ENCODE measurements at regions not wholly inside any gene's neighbourhood (a gene's known extent, or its start where the extent isn't known, plus 50 kb on each side); places are given as distances from the start of the nearest gene placed in this dataset.

DNA sequence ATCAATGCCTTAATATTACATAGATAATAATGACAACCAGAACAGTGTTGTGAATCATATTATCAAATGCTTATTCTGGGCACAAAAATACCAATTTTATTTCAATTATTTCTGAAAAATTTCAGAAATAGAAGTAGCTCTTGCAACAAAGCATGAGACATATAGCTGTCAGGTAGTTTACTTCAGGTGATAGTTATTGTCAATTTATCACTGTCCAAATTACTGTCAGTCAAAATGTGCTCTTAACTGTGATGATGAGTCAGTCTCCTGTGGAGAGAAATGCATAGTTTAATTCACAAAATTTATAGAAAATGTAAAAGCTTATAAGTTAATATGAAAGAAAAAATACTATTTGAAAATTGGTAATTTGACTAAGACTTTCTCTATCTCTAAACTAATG lies 1078.4 kb upstream of the GBE1 start:
- intact Hi-C loops (cut with micrococcal nuclease): no loop called here
- Mint-ChIP-seq H3K4me1 (no peaks in the 10 kb centered on the region), H3K27me3 (no peaks in the 10 kb centered on the region), H3K27ac (no peak overlapping the region), H3K36me3 (ENCODE audit: low read depth) (no peaks in the 10 kb centered on the region), H3K4me3 (no peak overlapping the region), H3K9me3 (peaks cover 9% of the 10 kb centered on the region)
- no peak for ATAC-seq (ENCODE audit: low read depth)
- no peak for DNase-seq
- ChIA-PET POLR2A (no interaction called here), CTCF (no interaction called here)
- TF ChIP-seq, protein P1, sequence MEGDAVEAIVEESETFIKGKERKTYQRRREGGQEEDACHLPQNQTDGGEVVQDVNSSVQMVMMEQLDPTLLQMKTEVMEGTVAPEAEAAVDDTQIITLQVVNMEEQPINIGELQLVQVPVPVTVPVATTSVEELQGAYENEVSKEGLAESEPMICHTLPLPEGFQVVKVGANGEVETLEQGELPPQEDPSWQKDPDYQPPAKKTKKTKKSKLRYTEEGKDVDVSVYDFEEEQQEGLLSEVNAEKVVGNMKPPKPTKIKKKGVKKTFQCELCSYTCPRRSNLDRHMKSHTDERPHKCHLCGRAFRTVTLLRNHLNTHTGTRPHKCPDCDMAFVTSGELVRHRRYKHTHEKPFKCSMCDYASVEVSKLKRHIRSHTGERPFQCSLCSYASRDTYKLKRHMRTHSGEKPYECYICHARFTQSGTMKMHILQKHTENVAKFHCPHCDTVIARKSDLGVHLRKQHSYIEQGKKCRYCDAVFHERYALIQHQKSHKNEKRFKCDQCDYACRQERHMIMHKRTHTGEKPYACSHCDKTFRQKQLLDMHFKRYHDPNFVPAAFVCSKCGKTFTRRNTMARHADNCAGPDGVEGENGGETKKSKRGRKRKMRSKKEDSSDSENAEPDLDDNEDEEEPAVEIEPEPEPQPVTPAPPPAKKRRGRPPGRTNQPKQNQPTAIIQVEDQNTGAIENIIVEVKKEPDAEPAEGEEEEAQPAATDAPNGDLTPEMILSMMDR (IDR thresholded peaks at IDR 0.05): no peak

DNA sequence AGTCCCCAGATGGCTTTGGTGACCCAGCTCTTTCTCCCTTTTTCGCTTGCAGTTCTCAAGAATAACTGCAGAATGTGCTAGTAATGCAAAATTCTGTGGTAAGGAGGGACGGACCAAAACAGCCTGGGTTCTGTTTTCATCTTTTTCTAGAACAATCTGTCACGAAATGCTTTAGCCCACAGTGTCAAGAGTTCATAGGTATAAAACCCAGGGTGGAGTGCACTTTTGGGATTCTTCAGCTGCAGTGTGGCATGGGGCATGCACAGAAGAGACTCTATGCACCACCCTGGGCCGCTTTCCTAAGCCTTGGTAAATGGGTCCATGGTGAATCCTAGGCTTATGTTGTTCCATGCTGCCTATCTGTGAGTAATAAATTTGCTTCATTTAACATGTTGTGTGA lies 1072.7 kb upstream of the GBE1 start:
- POLR2A ChIA-PET: no interaction called here
- CTCF ChIA-PET: no interaction called here

DNA sequence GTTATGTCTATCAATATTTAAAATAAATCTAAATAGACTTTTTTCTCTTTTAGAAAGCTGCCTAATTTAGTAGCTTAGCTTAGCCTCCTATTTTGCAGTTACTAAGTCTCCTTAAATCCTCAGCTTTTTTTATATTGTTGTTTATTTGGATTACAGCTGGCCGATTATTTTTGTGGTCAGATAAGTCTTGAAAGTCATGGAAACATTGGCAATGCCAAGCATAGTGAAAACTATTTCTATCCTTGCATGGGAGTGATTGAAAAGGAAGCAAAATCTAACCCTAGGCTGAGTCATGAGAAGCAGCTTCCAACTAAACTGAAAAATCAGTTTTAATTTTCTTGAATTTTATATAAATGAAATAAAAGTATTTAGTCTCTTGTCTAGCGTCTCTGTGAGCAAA lies 1063.0 kb upstream of the GBE1 start:
- TF ChIP-seq, protein P1 (IDR thresholded peaks at IDR 0.05): no peak
- Mint-ChIP-seq H3K9me3 (peaks cover 3% of the 10 kb centered on the region), H3K36me3 (ENCODE audit: low read depth) (no peaks in the 10 kb centered on the region), H3K27me3 (no peaks in the 10 kb centered on the region), H3K27ac (no peak overlapping the region), H3K4me1 (no peaks in the 10 kb centered on the region), H3K4me3 (no peak overlapping the region)
- CTCF ChIA-PET: no interaction called here
- no peak for DNase-seq
- intact Hi-C loops (cut with micrococcal nuclease): no loop called here
- POLR2A ChIA-PET: no interaction called here
- ATAC-seq (ENCODE audit: low read depth): no peak

More for the DNA sequence above, 1072.7 kb upstream of the GBE1 start:
- Mint-ChIP-seq H3K36me3 (ENCODE audit: low read depth) (no peaks in the 10 kb centered on the region), H3K4me3 (no peak overlapping the region), H3K4me1 (no peaks in the 10 kb centered on the region), H3K27me3 (no peaks in the 10 kb centered on the region), H3K27ac (no peak overlapping the region), H3K9me3 (peaks cover 4% of the 10 kb centered on the region)
- intact Hi-C loops (cut with micrococcal nuclease): no loop called here
- TF ChIP-seq, protein P1 (IDR thresholded peaks at IDR 0.05): no peak
- DNase-seq (no peak), ATAC-seq (ENCODE audit: low read depth) (no peak)

DNA sequence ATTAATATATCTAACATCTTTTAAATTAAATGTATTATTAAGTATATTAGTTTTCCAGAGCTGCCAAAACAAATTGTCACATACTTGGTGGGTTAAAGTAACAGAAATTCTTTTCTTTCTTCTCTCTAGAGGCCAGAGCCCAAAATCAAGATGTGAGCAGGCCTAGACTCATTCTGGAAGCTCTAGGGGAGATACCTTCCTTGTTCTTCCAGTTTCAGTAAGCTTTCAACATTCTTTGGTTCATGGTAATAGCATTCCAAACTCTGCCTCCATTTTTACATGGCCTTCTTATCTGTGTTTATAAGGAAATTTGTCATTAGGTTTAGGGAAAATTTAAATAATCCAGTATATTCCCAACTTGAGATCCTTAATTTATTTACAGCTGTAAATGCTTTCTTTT lies 1054.6 kb upstream of the GBE1 start:
- no peaks in the 10 kb centered on the region for H3K27me3 Mint-ChIP-seq
- no peaks in the 10 kb centered on the region for H3K36me3 Mint-ChIP-seq (ENCODE audit: low read depth)
- no peak for ATAC-seq (ENCODE audit: low read depth)
- H3K4me1 Mint-ChIP-seq: no peaks in the 10 kb centered on the region
- intact Hi-C loops (cut with micrococcal nuclease): no loop called here
- ChIA-PET POLR2A (no interaction called here), CTCF (no interaction called here)
- no peak overlapping the region for H3K27ac Mint-ChIP-seq
- no peak overlapping the region for H3K4me3 Mint-ChIP-seq
- no peak for DNase-seq
- H3K9me3 Mint-ChIP-seq: peaks cover 24% of the 10 kb centered on the region
- TF ChIP-seq, protein P1 (IDR thresholded peaks at IDR 0.05): no peak

DNA sequence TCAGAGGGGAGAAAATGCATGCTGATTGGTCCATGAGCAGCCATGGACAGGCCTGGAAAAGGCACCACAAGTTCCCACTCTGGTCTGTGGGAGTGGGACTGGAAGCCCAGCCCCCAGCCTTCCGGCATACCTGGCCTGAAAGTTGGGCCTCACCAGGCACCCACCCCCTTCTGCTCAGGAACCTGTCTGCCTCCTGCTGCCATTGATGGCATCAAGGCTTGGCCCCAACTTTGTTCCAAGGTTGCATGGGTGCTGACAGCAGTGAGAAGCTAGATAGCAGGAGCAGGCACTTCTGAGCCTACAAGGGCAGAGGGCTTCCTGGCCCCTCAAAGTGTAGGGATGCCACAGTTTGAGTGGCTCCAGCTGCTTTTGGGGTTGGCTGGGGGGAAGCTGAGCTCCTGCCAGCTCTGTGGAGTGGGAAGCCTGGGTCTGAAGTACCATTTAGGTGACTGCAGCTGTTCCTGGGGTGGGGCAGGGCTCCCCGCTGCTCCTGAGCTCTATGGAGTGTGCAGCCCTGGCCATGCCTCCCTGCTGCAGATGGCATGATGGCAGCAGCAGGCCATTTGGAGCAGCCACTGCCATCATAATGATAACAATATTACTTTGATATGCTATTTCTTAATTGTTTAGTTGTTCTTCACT lies 1054.1 kb upstream of the GBE1 start:
- Mint-ChIP-seq H3K9me3 (peaks cover 23% of the 10 kb centered on the region), H3K36me3 (ENCODE audit: low read depth) (no peaks in the 10 kb centered on the region), H3K4me1 (no peaks in the 10 kb centered on the region), H3K27ac (no peak overlapping the region), H3K4me3 (no peak overlapping the region), H3K27me3 (no peaks in the 10 kb centered on the region)
- DNase-seq: no peak
- no peak for ATAC-seq (ENCODE audit: low read depth)
- ChIA-PET POLR2A (no interaction called here), CTCF (no interaction called here)
- intact Hi-C loops (cut with micrococcal nuclease): no loop called here
- TF ChIP-seq, protein P1 (IDR thresholded peaks at IDR 0.05): no peak

Data from activated B cell treated with CpG ODN at 0.5 μM for 24 hours (primary cell).